ENCODE measurements at regions not wholly inside any gene's neighbourhood (a gene's known extent, or its start where the extent isn't known, plus 50 kb on each side); places are given as distances from the start of the nearest gene placed in this dataset.
"Not testable (repeated sequence)": the region's sequence is repeated elsewhere in the genome, so short reads cannot be mapped to it uniquely, and the experiment has no call there.

DNA sequence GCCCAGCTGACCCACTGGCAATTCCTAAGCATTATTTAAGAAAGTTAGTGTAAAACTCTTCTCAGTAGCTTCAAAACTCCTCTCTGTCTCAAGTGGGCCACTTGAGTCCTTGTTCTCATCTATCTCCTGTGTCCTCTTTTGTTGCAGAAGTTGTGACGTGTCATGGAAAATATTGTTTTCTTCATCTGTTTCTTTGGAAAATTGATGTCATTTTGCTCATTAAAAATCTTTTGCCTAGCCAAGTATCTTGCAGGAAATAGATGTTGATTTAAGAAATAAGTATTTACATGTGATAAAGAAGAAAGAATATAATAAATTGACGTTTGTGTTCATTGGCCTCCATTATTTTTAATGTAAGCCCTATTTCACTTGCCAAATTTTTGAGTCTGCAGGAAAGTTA lies 1158.4 kb upstream of the SEMA6A start:
- no peak for TF ChIP-seq SP1 (IDR thresholded peaks at IDR 0.05)
- TF ChIP-seq ARNT (IDR thresholded peaks at IDR 0.05), result no peak
- TF ChIP-seq CTBP1 (IDR thresholded peaks at IDR 0.05; ENCODE audit: borderline replicate concordance), result no peak
- TF ChIP-seq FOXM1 (IDR thresholded peaks at IDR 0.05; ENCODE audit: borderline replicate concordance), result no peak
- TF ChIP-seq LEF1 (IDR thresholded peaks at IDR 0.05; ENCODE audit: borderline replicate concordance), result no peak
- TF ChIP-seq, protein P1, sequence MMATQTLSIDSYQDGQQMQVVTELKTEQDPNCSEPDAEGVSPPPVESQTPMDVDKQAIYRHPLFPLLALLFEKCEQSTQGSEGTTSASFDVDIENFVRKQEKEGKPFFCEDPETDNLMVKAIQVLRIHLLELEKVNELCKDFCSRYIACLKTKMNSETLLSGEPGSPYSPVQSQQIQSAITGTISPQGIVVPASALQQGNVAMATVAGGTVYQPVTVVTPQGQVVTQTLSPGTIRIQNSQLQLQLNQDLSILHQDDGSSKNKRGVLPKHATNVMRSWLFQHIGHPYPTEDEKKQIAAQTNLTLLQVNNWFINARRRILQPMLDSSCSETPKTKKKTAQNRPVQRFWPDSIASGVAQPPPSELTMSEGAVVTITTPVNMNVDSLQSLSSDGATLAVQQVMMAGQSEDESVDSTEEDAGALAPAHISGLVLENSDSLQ (IDR thresholded peaks at IDR 0.05), result no peak
- TF ChIP-seq NFRKB (IDR thresholded peaks at IDR 0.05), result no peak
- no peak for TF ChIP-seq HDGF (IDR thresholded peaks at IDR 0.05; ENCODE audit: borderline replicate concordance)
- no peak for TF ChIP-seq FOXA1 (IDR thresholded peaks at IDR 0.05)
- TF ChIP-seq ZNF384 (IDR thresholded peaks at IDR 0.05), result no peak
- no peak for TF ChIP-seq BHLHE40 (IDR thresholded peaks at IDR 0.05; ENCODE audit: borderline replicate concordance)
- TF ChIP-seq SUZ12 (IDR thresholded peaks at IDR 0.05), result no peak
- no peak for DNase-seq (ENCODE audit: extremely low spot score)
- CTCF ChIA-PET, result no interaction called here
- POLR2A ChIA-PET, result no interaction called here

DNA sequence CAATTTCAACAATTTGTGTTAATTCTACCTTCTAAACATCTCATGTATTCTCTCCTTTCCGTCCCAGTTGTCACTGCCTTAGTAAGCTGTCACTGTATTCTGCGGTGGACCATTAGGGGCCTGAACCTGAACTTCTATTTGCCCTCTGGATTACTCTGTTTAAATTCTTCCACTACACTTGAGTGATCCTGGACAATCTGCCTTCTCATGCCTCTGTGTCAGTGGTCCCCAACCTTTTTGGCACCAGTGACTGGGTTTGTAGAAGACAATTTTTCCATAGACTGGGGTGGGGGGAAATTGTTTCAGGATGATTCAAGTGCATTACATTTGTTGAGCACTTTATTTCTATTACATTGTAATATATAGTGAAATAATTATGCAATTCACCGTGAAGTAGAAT lies 1157.6 kb upstream of the SEMA6A start:
- TF ChIP-seq ZNF384 (IDR thresholded peaks at IDR 0.05), result no peak
- ChIA-PET CTCF (no interaction called here), POLR2A (no interaction called here)
- no peak for DNase-seq (ENCODE audit: extremely low spot score)

DNA sequence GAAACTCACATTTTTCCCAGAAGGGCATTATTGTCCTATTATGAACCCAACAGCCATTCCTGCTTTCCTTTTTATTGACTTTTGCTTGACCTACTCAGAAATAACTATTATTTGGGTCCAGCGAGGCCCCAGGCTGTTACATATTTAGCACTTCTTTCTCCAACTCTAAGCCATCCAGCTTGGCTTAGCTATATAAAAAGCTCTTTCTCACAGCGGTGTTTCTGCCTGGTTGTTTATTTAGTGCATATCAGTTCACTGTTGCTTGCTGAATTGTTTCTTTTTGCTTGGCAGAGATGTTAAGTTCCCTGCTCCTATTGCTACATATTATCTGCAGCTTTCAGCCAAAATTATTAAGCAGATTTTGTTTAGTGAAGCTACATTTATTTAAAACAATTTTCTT lies 1156.8 kb upstream of the SEMA6A start:
- DNase-seq (ENCODE audit: extremely low spot score), result peak; percentile 8
- ChIA-PET POLR2A (no interaction called here), CTCF (no interaction called here)
- TF ChIP-seq ELF4 (IDR thresholded peaks at IDR 0.05), result no peak
- no peak for TF ChIP-seq SP1 (IDR thresholded peaks at IDR 0.05)
- no peak for TF ChIP-seq FOXA1 (IDR thresholded peaks at IDR 0.05)
- TF ChIP-seq TARDBP (IDR thresholded peaks at IDR 0.05), result no peak
- TF ChIP-seq LEF1 (IDR thresholded peaks at IDR 0.05; ENCODE audit: borderline replicate concordance), result no peak
- TF ChIP-seq BHLHE40 (IDR thresholded peaks at IDR 0.05; ENCODE audit: borderline replicate concordance), result no peak
- TF ChIP-seq L3MBTL2 (conservative IDR thresholded peaks at IDR 0.05), result no peak
- no peak for TF ChIP-seq FOXM1 (IDR thresholded peaks at IDR 0.05; ENCODE audit: borderline replicate concordance)
- TF ChIP-seq CTBP1 (IDR thresholded peaks at IDR 0.05; ENCODE audit: borderline replicate concordance), result no peak
- TF ChIP-seq ZNF384 (IDR thresholded peaks at IDR 0.05), result no peak
- no peak for TF ChIP-seq HDGF (IDR thresholded peaks at IDR 0.05; ENCODE audit: borderline replicate concordance)
- TF ChIP-seq NFRKB (IDR thresholded peaks at IDR 0.05), result no peak
- TF ChIP-seq ARNT (IDR thresholded peaks at IDR 0.05), result no peak
- TF ChIP-seq, protein P1 (IDR thresholded peaks at IDR 0.05), result no peak
- no peak for TF ChIP-seq SUZ12 (IDR thresholded peaks at IDR 0.05)
- TF ChIP-seq FOXK2 (IDR thresholded peaks at IDR 0.05), result no peak

DNA sequence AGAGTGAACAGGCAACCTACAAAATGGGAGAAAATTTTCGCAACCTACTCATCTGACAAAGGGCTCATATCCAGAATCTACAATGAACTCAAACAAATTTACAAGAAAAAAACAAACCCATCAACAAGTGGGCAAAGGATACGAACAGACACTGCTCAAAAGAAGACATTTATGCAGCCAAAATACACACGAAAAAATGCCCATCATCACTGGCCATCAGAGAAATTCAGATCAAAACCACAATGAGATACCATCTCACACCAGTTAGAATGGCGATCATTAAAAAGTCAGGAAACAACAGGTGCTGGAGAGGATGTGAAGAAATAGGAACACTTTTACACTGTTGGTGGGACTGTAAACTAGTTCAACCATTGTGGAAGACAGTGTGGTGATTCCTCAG lies 1146.2 kb upstream of the SEMA6A start:
- DNase-seq (ENCODE audit: extremely low spot score); POLR2A ChIA-PET; CTCF ChIA-PET: not testable (repeated sequence)

DNA sequence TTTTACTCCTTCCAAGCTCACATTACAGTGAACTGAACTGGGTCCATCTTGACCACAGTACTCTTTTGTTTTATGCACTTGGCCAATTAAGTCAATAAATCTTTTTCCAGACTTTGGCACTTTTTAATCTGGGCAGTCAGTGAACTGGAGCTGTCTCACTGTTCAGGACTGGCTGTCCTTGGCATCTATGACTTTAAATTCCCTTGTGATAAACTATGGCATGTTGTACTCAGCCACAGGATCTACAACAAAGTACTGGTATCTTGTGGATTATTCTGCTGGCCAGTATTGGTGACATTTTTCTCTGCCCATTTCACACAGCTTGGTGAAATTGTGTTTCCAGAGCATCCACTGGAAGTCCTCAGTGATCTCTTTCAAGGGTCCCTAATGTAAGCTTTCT lies 1144.8 kb upstream of the SEMA6A start:
- no peak for DNase-seq (ENCODE audit: extremely low spot score)
- ChIA-PET POLR2A (no interaction called here), CTCF (interaction anchor here (0.6 kb wide), 1 partner anchor 10 kb away, joined by 3 read pairs; no protein-coding TSS in a partner anchor)
- TF ChIP-seq FOXA1 (IDR thresholded peaks at IDR 0.05) (no peak), L3MBTL2 (conservative IDR thresholded peaks at IDR 0.05) (no peak), CTBP1 (IDR thresholded peaks at IDR 0.05; ENCODE audit: borderline replicate concordance) (no peak), ZNF384 (IDR thresholded peaks at IDR 0.05) (no peak), ELF4 (IDR thresholded peaks at IDR 0.05) (no peak), LEF1 (IDR thresholded peaks at IDR 0.05; ENCODE audit: borderline replicate concordance) (no peak), SUZ12 (IDR thresholded peaks at IDR 0.05) (no peak), ARNT (IDR thresholded peaks at IDR 0.05) (no peak)
- TF ChIP-seq, protein P1 (IDR thresholded peaks at IDR 0.05), result no peak

DNA sequence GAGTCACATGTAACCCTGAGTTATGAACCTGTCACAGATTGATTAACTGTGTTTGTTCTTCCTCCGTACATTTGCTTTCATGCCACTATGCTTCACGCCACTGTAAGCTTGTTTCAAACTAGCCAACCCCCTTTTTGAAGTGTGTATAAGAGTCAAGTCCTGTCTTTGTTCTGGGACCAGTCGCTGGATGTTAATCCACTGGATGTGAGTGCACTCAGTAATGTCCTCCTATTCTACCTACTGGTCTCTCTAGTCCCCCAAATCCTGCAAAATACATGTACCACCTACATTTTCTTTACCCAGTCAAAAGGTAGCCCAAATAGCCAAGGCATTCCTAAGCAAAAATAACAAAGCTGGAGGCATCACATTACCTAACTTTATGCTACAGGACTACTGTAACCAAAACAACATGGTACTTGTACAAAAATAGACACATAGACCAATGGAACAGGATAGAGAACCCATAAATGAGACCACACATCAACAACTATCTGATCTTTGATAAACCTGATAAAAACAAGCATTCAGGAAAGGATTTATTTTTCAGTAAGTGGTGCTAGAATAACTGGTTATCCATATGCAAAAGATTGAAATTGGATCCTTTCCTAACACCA lies 1139.1 kb upstream of the SEMA6A start:
- POLR2A ChIA-PET, result no interaction called here
- CTCF ChIA-PET, result no interaction called here
- DNase-seq (ENCODE audit: extremely low spot score), result no peak
- TF ChIP-seq NFRKB (IDR thresholded peaks at IDR 0.05), result no peak
- TF ChIP-seq SUZ12 (IDR thresholded peaks at IDR 0.05), result no peak
- TF ChIP-seq CTBP1 (IDR thresholded peaks at IDR 0.05; ENCODE audit: borderline replicate concordance), result 0 out of 2 replicates have a peak, but pooled peaks have one; percentile 6

DNA sequence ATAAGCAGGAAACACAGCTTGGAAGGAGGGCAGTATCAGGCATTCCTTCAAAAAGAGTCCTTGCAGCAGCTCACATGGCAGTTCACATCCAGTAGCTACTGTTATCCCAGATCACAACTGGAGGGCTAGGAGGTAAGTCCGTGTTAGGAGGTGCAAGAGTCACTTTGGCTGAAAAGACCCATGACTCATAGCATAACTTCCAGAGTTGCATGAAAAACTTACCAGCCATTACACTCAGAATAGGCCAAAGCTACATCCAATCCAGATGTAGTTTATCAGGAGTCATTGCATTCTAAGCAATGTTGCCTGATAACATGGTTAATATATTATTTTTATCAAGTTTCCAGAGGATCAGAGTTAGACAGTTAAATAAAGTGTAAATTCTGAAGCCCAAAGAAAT lies 1126.4 kb upstream of the SEMA6A start:
- TF ChIP-seq SUZ12 (IDR thresholded peaks at IDR 0.05), result no peak
- POLR2A ChIA-PET, result no interaction called here
- CTCF ChIA-PET, result no interaction called here
- DNase-seq (ENCODE audit: extremely low spot score), result no peak

DNA sequence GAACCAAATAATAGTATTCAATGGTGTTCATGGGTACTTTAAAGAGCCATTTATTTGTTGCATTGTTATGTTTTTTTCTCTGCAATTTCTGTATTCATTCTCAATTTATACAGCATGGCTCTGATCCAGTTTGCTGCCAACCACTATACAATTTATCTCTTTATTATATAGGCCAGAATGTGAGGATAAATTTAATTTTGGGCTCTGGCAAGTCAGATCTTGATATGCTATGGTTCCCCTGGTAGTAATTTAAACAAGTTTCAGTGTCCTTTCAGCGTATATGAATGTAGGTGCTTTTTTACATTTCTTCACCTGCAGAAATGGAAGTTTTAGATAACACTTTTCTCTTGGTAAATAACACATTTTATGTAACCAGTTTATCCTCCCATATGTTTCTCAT lies 1118.0 kb upstream of the SEMA6A start:
- POLR2A ChIA-PET, result no interaction called here
- TF ChIP-seq FOXM1 (IDR thresholded peaks at IDR 0.05; ENCODE audit: borderline replicate concordance) (no peak), HDGF (IDR thresholded peaks at IDR 0.05; ENCODE audit: borderline replicate concordance) (no peak)
- DNase-seq (ENCODE audit: extremely low spot score), result no peak
- CTCF ChIA-PET, result no interaction called here

All from HEK293T (cell line).